ENCODE measurements at regions not wholly inside any gene's neighbourhood (a gene's known extent, or its start where the extent isn't known, plus 50 kb on each side); places are given as distances from the start of the nearest gene placed in this dataset.

- DNase-seq: no peak
These were observed 831.2 kb upstream of the CDH2 start for GRCh38 chr18:29007986-29008654.

- DNase-seq: no peak
These were observed 828.0 kb upstream of the CDH2 start for GRCh38 chr18:29004921-29005320.

- no peak for DNase-seq
These were observed 826.3 kb upstream of the CDH2 start for GRCh38 chr18:29003194-29003593.

- no peak for DNase-seq
These were observed 825.8 kb upstream of the CDH2 start for GRCh38 chr18:29002747-29003146.

GRCh38 chr18:28999726-29000125, 822.8 kb upstream of the CDH2 start:
- DNase-seq: no peak

GRCh38 chr18:28995319-28995718, 818.4 kb upstream of the CDH2 start:
- DNase-seq: peak; percentile 41

GRCh38 chr18:28984731-28985130, 807.8 kb upstream of the CDH2 start:
- DNase-seq: no peak

- no peak for DNase-seq
These were observed 797.6 kb upstream of the CDH2 start for GRCh38 chr18:28974504-28974903.

GRCh38 chr18:28973324-28973723, 796.4 kb upstream of the CDH2 start:
- DNase-seq: no peak

- no peak for DNase-seq
These were observed 795.5 kb upstream of the CDH2 start for GRCh38 chr18:28972333-28972907.

- DNase-seq: no peak
These were observed 786.6 kb upstream of the CDH2 start for GRCh38 chr18:28963481-28963880.

- DNase-seq: peak; percentile 66
These were observed 784.8 kb upstream of the CDH2 start for GRCh38 chr18:28961669-28962228.

GRCh38 chr18:28960146-28960545, 783.2 kb upstream of the CDH2 start:
- DNase-seq: no peak

GRCh38 chr18:28952339-28952738, 775.4 kb upstream of the CDH2 start:
- DNase-seq: no peak

GRCh38 chr18:28947900-28948299, 771.0 kb upstream of the CDH2 start:
- no peak for DNase-seq

- DNase-seq: no peak
These were observed 769.5 kb upstream of the CDH2 start for GRCh38 chr18:28946471-28946870.

- DNase-seq: no peak
These were observed 746.0 kb upstream of the CDH2 start for GRCh38 chr18:28922936-28923335.

- no peak for DNase-seq
These were observed 739.5 kb upstream of the CDH2 start for GRCh38 chr18:28916456-28916855.

- no peak for DNase-seq
These were observed 728.6 kb upstream of the CDH2 start for GRCh38 chr18:28905509-28905908.

- no peak for DNase-seq
These were observed 727.9 kb upstream of the CDH2 start for GRCh38 chr18:28904789-28905364.

GRCh38 chr18:28903306-28903705, 726.4 kb upstream of the CDH2 start:
- no peak for DNase-seq

GRCh38 chr18:28890791-28891190, 713.9 kb upstream of the CDH2 start:
- no peak for DNase-seq

GRCh38 chr18:28884304-28884703, 707.4 kb upstream of the CDH2 start:
- DNase-seq: no peak

GRCh38 chr18:28880856-28881255, 703.9 kb upstream of the CDH2 start:
- no peak for DNase-seq
